Large intestine (tissue), 3 donors: ENCODE measurements at regions not wholly inside any gene's neighbourhood (a gene's known extent, or its start where the extent isn't known, plus 50 kb on each side); places are given as distances from the start of the nearest gene placed in this dataset.

Experiments
- DNase-seq, 2 donors: peaks; one replicate each; pipeline versions ENCODE4 v3.0.0 to v3.0.0-alpha.2; 2013
- H3K27ac ChIP-seq: one replicate; pipeline ENCODE4 v1.5.1; 2013; ENCODE audit warnings: low read length
- H3K27me3 ChIP-seq: 2 replicates; pipeline ENCODE4 v1.6.1; 2013; ENCODE audit warnings: low read length; ENCODE audit not compliant: control insufficient read depth, insufficient read depth
- H3K36me3 ChIP-seq: 2 replicates; pipeline ENCODE4 v1.6.1; 2013; ENCODE audit warnings: low read length; ENCODE audit not compliant: control insufficient read depth, insufficient read depth
- H3K4me1 ChIP-seq: one replicate; pipeline ENCODE4 v1.6.1; 2013; ENCODE audit warnings: low read length; ENCODE audit not compliant: control insufficient read depth, insufficient read depth
- H3K4me3 ChIP-seq: one replicate; pipeline ENCODE4 v1.5.1; 2013; ENCODE audit warnings: low read length
- H3K9me3 ChIP-seq: one replicate; pipeline ENCODE4 v1.6.1; 2013; ENCODE audit warnings: mild to moderate bottlenecking, low read depth, low read length, moderate library complexity; ENCODE audit not compliant: control insufficient read depth
- WGBS: methylation state at CpG from one replicate; pipeline ENCODE4 v1.1.5; 2013; ENCODE audit warnings: low lambda C conversion rate; ENCODE audit not compliant: insufficient coverage; 5-methylcytosine and 5-hydroxymethylcytosine counted together

DNA sequence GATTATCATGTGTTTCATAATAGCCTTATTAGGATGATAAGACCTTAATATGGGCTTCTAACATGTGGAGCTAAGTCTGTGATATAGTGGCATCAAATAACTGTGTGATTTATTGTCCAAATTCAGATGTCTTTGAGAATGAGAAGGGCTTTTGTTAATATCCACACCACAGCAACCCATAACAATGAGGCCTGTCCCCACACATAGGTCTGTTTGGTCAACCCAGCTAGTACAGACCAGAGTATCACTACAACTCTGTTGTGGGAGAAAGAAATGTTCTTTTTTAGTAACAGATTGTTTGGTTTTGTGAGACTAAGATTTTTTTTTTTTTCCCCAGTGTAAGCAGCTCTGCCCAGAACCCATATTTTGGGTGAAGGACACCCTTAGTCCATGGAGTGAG, 439.2 kb downstream of the PIK3C3 start:
- Histone ChIP-seq H3K27me3 (no peaks in the 10 kb centered on the region), H3K36me3 (no peaks in the 10 kb centered on the region), H3K4me1 (no peaks in the 10 kb centered on the region), H3K9me3 (no peaks in the 10 kb centered on the region), H3K4me3 (no peak overlapping the region), H3K27ac (no peak overlapping the region)
- no peak for DNase-seq

GRCh38 chr18:42401131-42401673, 446.2 kb downstream of the PIK3C3 start:
- Histone ChIP-seq H3K27ac (no peak overlapping the region), H3K9me3 (no peaks in the 10 kb centered on the region)

GRCh38 chr18:42404151-42404550, 449.1 kb downstream of the PIK3C3 start:
- Histone ChIP-seq H3K9me3 (no peaks in the 10 kb centered on the region), H3K4me1 (no peaks in the 10 kb centered on the region), H3K4me3 (no peak overlapping the region), H3K27me3 (no peaks in the 10 kb centered on the region), H3K27ac (no peak overlapping the region), H3K36me3 (no peaks in the 10 kb centered on the region)
- WGBS: 30% methylated on average over 2 of the region's 2 CpGs
- no peak for DNase-seq

More at GRCh38 chr18:42401131-42401673, 446.2 kb downstream of the PIK3C3 start:
- Histone ChIP-seq H3K4me3 (no peak overlapping the region), H3K36me3 (no peaks in the 10 kb centered on the region), H3K4me1 (no peaks in the 10 kb centered on the region), H3K27me3 (no peaks in the 10 kb centered on the region)
- no CpG with 5 or more reads among the region's 4 CpGs for WGBS
- DNase-seq: no peak

GRCh38 chr18:42409005-42409404, 454.0 kb downstream of the PIK3C3 start:
- no peak overlapping the region for H3K27ac ChIP-seq
- no peaks in the 10 kb centered on the region for H3K36me3 ChIP-seq
- no peaks in the 10 kb centered on the region for H3K4me1 ChIP-seq
- H3K27me3 ChIP-seq: no peaks in the 10 kb centered on the region
- H3K9me3 ChIP-seq: no peaks in the 10 kb centered on the region
- no CpG with 5 or more reads among the region's 5 CpGs for WGBS
- H3K4me3 ChIP-seq: no peak overlapping the region
- no peak for DNase-seq

DNA sequence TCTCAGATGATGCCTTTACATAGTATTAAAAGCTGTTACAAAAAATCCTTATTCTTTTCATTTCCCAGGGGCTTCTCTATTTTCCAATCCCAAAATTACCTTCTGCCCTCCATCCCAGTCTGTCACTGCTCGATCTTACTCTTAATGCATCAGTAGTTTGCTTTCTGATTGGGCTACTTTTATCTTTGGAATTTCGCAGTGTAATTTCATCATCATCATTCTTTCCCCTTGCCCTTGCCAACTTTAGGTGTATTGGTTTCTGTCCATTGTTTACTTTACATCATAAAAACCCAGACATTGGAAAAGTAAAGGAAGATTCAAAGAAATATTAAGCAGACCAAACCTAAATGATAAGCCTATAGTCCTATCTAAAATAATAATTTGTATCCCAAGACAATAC, 457.2 kb downstream of the PIK3C3 start:
- WGBS: 88% methylated on average over 1 of the region's 2 CpGs
- Histone ChIP-seq H3K4me3 (no peak overlapping the region), H3K36me3 (no peaks in the 10 kb centered on the region), H3K27ac (no peak overlapping the region), H3K4me1 (no peaks in the 10 kb centered on the region), H3K27me3 (no peaks in the 10 kb centered on the region), H3K9me3 (no peaks in the 10 kb centered on the region)
- no peak for DNase-seq

DNA sequence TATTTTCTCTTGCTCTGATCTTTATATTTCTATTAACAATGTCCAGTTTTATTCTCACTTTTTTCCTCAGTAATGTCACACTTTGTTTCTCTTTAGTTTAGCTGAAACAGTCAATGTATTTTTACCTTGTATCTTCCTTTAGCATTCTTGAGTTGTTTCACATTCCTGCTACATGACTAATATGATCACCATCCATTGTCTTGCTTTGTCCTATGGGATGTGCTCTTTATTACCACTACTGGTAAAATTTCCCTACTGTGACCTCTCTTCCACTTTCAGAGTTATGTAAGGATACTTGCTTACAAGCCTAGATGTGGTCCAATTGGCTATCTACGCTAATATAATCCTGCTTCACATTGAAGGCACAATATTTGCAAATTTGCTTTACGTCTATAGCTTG, 457.9 kb downstream of the PIK3C3 start:
- DNase-seq: no peak
- no peaks in the 10 kb centered on the region for H3K27me3 ChIP-seq
- H3K4me3 ChIP-seq: no peak overlapping the region
- H3K27ac ChIP-seq: no peak overlapping the region
- no peaks in the 10 kb centered on the region for H3K4me1 ChIP-seq
- WGBS: 80% methylated on average over 2 of the region's 2 CpGs
- no peaks in the 10 kb centered on the region for H3K36me3 ChIP-seq
- no peaks in the 10 kb centered on the region for H3K9me3 ChIP-seq

- WGBS: 100% methylated on average over 1 of the region's 1 CpG
- H3K4me3 ChIP-seq: no peak overlapping the region
- no peaks in the 10 kb centered on the region for H3K4me1 ChIP-seq
- no peaks in the 10 kb centered on the region for H3K9me3 ChIP-seq
- no peaks in the 10 kb centered on the region for H3K27me3 ChIP-seq
- H3K27ac ChIP-seq: no peak overlapping the region
- DNase-seq: no peak
- no peaks in the 10 kb centered on the region for H3K36me3 ChIP-seq
These were observed 458.8 kb downstream of the PIK3C3 start for GRCh38 chr18:42413870-42414269.

DNA sequence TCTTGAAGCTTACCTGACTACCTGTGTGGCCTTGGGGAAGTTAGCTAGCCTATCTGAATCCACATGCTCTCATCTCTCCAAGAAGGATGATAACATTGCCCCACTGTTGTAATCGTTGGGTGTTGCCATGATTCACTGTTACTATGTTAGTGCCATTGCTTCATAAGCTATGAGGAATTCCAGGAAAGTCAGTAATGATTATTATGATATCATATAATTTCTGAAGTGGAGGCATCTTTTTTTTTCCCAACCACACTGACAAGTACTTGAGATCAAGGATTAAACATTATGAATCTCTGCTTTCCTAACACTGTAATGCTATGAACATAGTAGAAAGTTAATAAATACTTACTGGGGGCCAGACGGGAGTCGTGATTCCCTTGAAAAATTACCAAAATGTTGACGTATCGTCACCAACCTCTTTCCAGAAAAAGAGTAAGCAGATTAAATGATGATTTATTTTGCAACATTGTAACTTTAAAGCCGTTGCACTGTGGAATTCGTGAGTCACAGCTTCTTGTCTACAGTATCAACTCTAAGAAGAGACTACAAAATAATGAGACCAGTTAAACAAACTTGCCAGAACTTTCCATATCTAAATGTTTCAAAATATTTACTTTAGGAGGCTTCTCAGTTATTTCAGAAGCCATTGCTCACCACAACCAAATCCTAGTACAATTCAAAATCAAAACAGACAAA, 459.9 kb downstream of the PIK3C3 start:
- WGBS: 80% methylated on average over 1 of the region's 7 CpGs
- H3K27ac ChIP-seq: peak overlapping the region; percentile 6
- H3K4me1 ChIP-seq: no peaks in the 10 kb centered on the region
- no peaks in the 10 kb centered on the region for H3K9me3 ChIP-seq
- H3K4me3 ChIP-seq: no peak overlapping the region
- H3K36me3 ChIP-seq: no peaks in the 10 kb centered on the region
- no peaks in the 10 kb centered on the region for H3K27me3 ChIP-seq
- peak; percentile 17 to 26 for DNase-seq

DNA sequence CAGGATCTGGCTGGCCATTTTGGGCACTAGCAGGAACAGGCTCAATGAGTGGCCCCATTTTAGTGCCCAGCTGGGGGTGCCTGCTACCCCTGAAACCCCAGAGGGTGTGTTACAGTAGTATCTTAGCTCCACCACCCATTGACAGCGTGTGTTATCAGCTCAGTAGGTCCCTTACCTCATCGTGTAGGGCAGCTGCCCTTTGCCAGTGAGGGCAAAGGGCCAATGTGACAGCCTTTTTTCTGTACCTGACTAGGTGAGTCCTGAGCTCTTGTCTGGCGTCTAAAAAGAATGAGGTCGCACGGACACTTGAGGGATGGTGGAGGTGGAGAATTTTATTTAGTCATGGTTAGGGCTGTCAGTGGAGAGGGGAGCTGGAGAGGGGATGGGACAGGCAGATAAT, 462.2 kb downstream of the PIK3C3 start:
- Histone ChIP-seq H3K27ac (no peak overlapping the region), H3K36me3 (no peaks in the 10 kb centered on the region), H3K27me3 (no peaks in the 10 kb centered on the region), H3K9me3 (no peaks in the 10 kb centered on the region), H3K4me3 (no peak overlapping the region), H3K4me1 (no peaks in the 10 kb centered on the region)
- WGBS: no CpG with 5 or more reads among the region's 5 CpGs
- DNase-seq: peak; percentile 6 to 28

GRCh38 chr18:42418121-42418520, 463.1 kb downstream of the PIK3C3 start:
- no peak for DNase-seq
- Histone ChIP-seq H3K36me3 (no peaks in the 10 kb centered on the region), H3K27ac (no peak overlapping the region), H3K9me3 (no peaks in the 10 kb centered on the region), H3K4me1 (no peaks in the 10 kb centered on the region), H3K27me3 (no peaks in the 10 kb centered on the region), H3K4me3 (no peak overlapping the region)
- WGBS: 60% methylated on average over 1 of the region's 1 CpG

DNA sequence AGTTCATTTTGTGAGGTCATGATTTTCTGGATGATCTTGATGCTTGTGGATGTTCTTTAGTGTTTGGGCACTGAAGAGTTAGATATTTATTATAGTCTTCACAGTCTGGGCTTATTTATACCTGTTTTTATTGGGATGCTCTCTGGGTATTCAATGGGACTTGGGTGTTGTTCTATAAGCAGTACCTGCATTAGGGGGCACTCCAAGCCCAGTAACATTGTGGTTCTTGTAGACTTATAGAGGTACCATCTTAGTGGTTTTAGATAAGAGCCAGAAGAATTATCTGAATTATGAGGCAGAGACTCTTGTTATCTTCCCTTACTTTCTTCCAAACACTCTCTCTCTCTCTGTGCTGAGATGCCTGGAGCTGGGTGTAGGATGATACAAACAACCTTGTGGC, 470.0 kb downstream of the PIK3C3 start:
- no peak for DNase-seq
- Histone ChIP-seq H3K27ac (no peak overlapping the region), H3K36me3 (no peaks in the 10 kb centered on the region), H3K9me3 (no peaks in the 10 kb centered on the region), H3K4me3 (no peak overlapping the region), H3K4me1 (no peaks in the 10 kb centered on the region), H3K27me3 (no peaks in the 10 kb centered on the region)
